CD4-positive, alpha-beta memory T cell (primary cell): ENCODE measurements at regions not wholly inside any gene's neighbourhood (a gene's known extent, or its start where the extent isn't known, plus 50 kb on each side); places are given as distances from the start of the nearest gene placed in this dataset.
A peak's percentile ranks its signal among the peaks of the same experiment; 100 is the strongest.

ENCODE experiments used
- CTCF ChIA-PET: fragments of 350-600 bp; sonication (Branson Sonifier 250); formaldehyde crosslinking; loops from one replicate; lab custom pipeline; 2021; ENCODE audit warnings: inconsistent platforms; ENCODE audit not compliant: partially characterized antibody; lab: Charles Lee
- POLR2A ChIA-PET: fragments of 350-600 bp; sonication (Branson Sonifier 250); formaldehyde crosslinking; loops from one replicate; lab custom pipeline; 2021; ENCODE audit not compliant: partially characterized antibody; lab: Charles Lee
- DNase-seq, 5 donors: peaks; one replicate each; pipeline versions ENCODE4 v3.0.0 to v3.0.0-alpha.2; 2020 to 2022; ENCODE audit warnings: mixed read lengths in 1 of 5
- H3K27ac ChIP-seq: one replicate; pipeline ENCODE4 v1.7.0; 2013; ENCODE audit warnings: low read depth, low read length
- H3K27me3 ChIP-seq: 2 replicates; pipeline ENCODE4 v1.7.0; 2013; ENCODE audit warnings: mild to moderate bottlenecking, low read length, moderate library complexity; ENCODE audit not compliant: insufficient read depth
- H3K36me3 ChIP-seq: 2 replicates; pipeline ENCODE4 v1.7.0; 2013; ENCODE audit warnings: mild to moderate bottlenecking, low read length, moderate library complexity; ENCODE audit not compliant: insufficient read depth
- H3K4me1 ChIP-seq: 2 replicates; pipeline ENCODE4 v1.7.0; 2013; ENCODE audit warnings: mild to moderate bottlenecking, low read length, moderate library complexity; ENCODE audit not compliant: insufficient read depth
- H3K4me3 ChIP-seq, 2 donors: one replicate each; pipeline ENCODE4 v1.7.0; 2013; ENCODE audit warnings: low read length in 2 of 2, mild to moderate bottlenecking in 1 of 2
- H3K9me3 ChIP-seq, 2 donors: one replicate each; pipeline ENCODE4 v1.7.0; 2013; ENCODE audit warnings: low read length in 2 of 2, control low read depth in 1 of 2; ENCODE audit not compliant: control insufficient read depth in 1 of 2
- H3K27ac Mint-ChIP-seq, 7 donors: one replicate each; pipeline ENCODE4 v1.8.0; 2020 to 2021; ENCODE audit warnings: mixed read lengths in 7 of 7, mild to moderate bottlenecking in 6 of 7, inconsistent platforms in 3 of 7, moderate library complexity in 3 of 7
- H3K27me3 Mint-ChIP-seq, 2 donors: one replicate each; pipeline ENCODE4 v1.8.0; 2020 to 2021; ENCODE audit warnings: mixed read lengths in 2 of 2
- H3K36me3 Mint-ChIP-seq, 2 donors: one replicate each; pipeline ENCODE4 v1.8.0; 2020 to 2021; ENCODE audit warnings: mixed read lengths in 2 of 2, inconsistent platforms in 1 of 2, mild to moderate bottlenecking in 1 of 2
- H3K4me1 Mint-ChIP-seq, 4 donors: one replicate each; pipeline ENCODE4 v1.8.0; 2020 to 2021; ENCODE audit warnings: mixed read lengths in 4 of 4, mild to moderate bottlenecking in 1 of 4
- H3K4me3 Mint-ChIP-seq, 8 donors: one replicate each; pipeline ENCODE4 v1.8.0; 2020 to 2021; ENCODE audit warnings: mixed read lengths in 8 of 8, mild to moderate bottlenecking in 7 of 8, moderate library complexity in 6 of 8, inconsistent platforms in 3 of 8
- H3K9me3 Mint-ChIP-seq, 8 donors: one replicate each; pipeline ENCODE4 v1.8.0; 2020 to 2021; ENCODE audit warnings: mixed read lengths in 8 of 8, mild to moderate bottlenecking in 5 of 8, inconsistent platforms in 3 of 8, moderate library complexity in 1 of 8
- intact Hi-C: fragments of 100-400 bp; cut with micrococcal nuclease; formaldehyde crosslinking; loops from one replicate; pipeline ENCODE4 v1.15.1; 2023

DNA sequence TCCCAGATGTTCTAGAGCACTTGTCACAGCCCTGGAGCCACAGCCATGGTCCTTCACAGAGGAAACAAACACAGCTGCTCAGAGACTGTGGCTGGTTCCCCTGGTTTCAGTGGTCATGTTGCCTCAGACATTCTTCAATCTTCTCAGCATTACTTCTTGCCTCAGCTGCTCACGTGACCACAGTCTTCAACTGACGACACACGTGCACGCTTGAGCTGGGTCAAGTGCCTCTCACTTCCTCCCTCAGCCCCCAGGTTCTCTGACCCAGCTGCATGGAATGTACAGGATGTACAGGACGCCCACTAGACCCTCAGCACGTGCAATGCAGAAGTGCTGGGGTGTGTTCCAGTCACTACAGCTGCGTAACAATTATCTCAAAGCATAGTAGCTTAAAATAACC is 159.8 kb upstream of the GGTLC1 start:
- intact Hi-C loops: no loop called here
- no peaks in the 10 kb centered on the region for H3K4me1 ChIP-seq
- ChIA-PET CTCF (interaction anchor here (1.4 kb wide), 1 partner anchor 9 kb away, joined by 5 read pairs; no protein-coding TSS in a partner anchor), POLR2A (no interaction called here)
- H3K27ac Mint-ChIP-seq: peak overlapping the region in 3 of 7 donors; percentile 30 to 62 (median 38)
- peaks cover 0 to 9% (median 0%) of the 10 kb centered on the region in 8 donors for H3K9me3 Mint-ChIP-seq
- H3K36me3 Mint-ChIP-seq: no peaks in the 10 kb centered on the region
- H3K27ac ChIP-seq: no peak overlapping the region
- no peak overlapping the region for H3K4me3 Mint-ChIP-seq
- peaks cover 0 to 11% (median 1%) of the 10 kb centered on the region in 4 donors for H3K4me1 Mint-ChIP-seq
- H3K4me3 ChIP-seq: no peak overlapping the region
- H3K9me3 ChIP-seq: no peaks in the 10 kb centered on the region
- H3K36me3 ChIP-seq: no peaks in the 10 kb centered on the region
- peaks cover 8 to 13% of the 10 kb centered on the region in 2 donors for H3K27me3 Mint-ChIP-seq
- no peak for DNase-seq
- no peaks in the 10 kb centered on the region for H3K27me3 ChIP-seq

DNA sequence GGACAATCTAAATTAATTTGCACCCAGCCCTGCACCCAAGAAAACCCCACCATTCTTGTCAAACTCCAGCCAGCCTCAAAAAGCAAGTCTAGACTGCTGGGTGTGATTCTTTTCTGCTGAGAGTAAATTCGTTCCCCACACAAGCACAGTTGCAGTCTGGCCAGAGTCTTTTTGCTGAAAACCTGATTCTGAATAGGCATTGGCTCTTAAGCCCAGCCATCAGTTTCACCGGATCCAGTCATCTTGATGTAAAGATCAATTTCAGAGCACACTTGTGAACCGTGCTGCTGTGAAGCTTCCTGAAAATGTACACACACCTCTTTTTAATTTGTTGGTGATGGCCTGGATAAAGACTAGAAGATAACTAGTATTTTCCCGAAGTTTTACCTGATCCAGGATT is 159.4 kb upstream of the GGTLC1 start:
- peak overlapping the region in 2 of 7 donors; percentile 22 to 25 for H3K27ac Mint-ChIP-seq
- POLR2A ChIA-PET: no interaction called here

DNA sequence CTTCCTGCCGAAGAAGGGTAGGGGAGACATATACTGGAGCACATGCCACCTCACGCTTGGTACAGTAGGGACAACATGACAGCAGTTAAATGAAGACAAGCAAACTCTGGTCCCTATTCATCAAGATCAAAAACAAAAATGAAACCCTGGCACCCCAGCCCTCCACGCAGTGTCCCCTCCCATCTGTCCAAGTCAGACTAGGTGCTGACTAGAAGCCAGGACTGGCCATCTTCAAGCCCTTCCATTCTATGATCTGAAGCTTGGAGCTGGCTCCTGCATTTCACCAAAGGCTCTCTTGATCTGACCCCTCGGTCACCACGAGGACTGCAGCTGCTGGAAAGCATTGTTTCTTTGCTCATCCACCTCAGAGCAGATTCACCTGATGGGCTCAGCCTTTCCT is 158.9 kb upstream of the GGTLC1 start:
- Mint-ChIP-seq H3K4me1 (peaks cover 0 to 11% (median 1%) of the 10 kb centered on the region in 4 donors), H3K9me3 (peaks cover 0 to 9% (median 0%) of the 10 kb centered on the region in 8 donors), H3K36me3 (no peaks in the 10 kb centered on the region), H3K4me3 (no peak overlapping the region), H3K27ac (no peak overlapping the region), H3K27me3 (peaks cover 10 to 13% of the 10 kb centered on the region in 2 donors)
- Histone ChIP-seq H3K9me3 (no peaks in the 10 kb centered on the region), H3K27me3 (no peaks in the 10 kb centered on the region), H3K4me3 (no peak overlapping the region), H3K27ac (no peak overlapping the region), H3K36me3 (no peaks in the 10 kb centered on the region), H3K4me1 (no peaks in the 10 kb centered on the region)
- POLR2A ChIA-PET: no interaction called here
- no peak for DNase-seq
- CTCF ChIA-PET: no interaction called here
- intact Hi-C loops: no loop called here

More for the DNA sequence above, 159.4 kb upstream of the GGTLC1 start:
- no peak overlapping the region for H3K4me3 Mint-ChIP-seq
- no peaks in the 10 kb centered on the region for H3K4me1 ChIP-seq
- no peak overlapping the region for H3K27ac ChIP-seq
- peaks cover 0 to 9% (median 0%) of the 10 kb centered on the region in 8 donors for H3K9me3 Mint-ChIP-seq
- H3K36me3 ChIP-seq: no peaks in the 10 kb centered on the region
- H3K27me3 ChIP-seq: no peaks in the 10 kb centered on the region
- no peaks in the 10 kb centered on the region for H3K36me3 Mint-ChIP-seq
- no peak overlapping the region for H3K4me3 ChIP-seq
- intact Hi-C loops: no loop called here
- no peak for DNase-seq
- CTCF ChIA-PET: interaction anchor here (1.4 kb wide), 1 partner anchor 10 kb away, joined by 5 read pairs; no protein-coding TSS in a partner anchor
- peaks cover 0 to 11% (median 1%) of the 10 kb centered on the region in 4 donors for H3K4me1 Mint-ChIP-seq
- no peaks in the 10 kb centered on the region for H3K9me3 ChIP-seq
- H3K27me3 Mint-ChIP-seq: peaks cover 10 to 13% of the 10 kb centered on the region in 2 donors

DNA sequence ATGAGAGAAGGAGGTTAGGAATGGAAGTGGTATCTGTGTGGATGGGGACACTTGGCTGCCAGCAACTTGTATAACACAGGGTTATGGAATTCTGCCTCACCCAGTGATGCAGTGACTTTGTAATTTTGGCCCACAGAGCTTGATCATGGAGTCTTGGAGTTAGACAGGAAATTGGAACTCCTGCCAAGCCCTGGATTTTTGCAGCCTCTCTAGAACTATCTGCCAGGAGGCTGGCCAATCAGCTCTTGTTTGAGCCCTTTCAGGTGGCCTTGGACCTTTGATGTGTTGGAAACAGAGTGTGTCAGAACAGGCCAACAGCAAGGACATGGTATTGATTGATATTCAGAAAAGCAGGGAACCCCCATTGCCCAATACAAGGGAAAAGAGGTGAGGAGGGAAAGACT is 157.7 kb upstream of the GGTLC1 start:
- POLR2A ChIA-PET: no interaction called here
- no peaks in the 10 kb centered on the region for H3K27me3 ChIP-seq

DNA sequence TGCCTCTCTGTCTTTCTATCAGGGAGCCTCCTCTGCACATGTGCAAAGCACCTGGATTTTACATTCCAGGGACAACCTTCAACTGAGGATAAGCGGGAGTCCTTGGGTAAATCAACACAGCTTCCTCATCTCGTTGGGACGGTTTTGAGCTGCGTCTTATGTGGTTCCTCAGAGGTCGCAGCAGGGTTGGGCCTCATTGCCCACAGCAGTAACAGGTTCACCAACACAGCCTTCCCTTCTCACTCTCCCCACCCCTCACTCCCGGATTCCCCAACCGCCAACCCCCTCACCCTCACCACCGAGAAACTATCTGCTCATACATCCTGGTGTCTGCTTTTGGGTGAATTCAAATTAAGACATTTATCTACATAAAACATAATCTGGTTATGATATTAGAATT is 155.8 kb upstream of the GGTLC1 start:
- Histone ChIP-seq H3K36me3 (no peaks in the 10 kb centered on the region), H3K27me3 (no peaks in the 10 kb centered on the region), H3K4me3 (no peak overlapping the region), H3K9me3 (no peaks in the 10 kb centered on the region), H3K27ac (no peak overlapping the region), H3K4me1 (no peaks in the 10 kb centered on the region)
- Mint-ChIP-seq H3K4me3 (no peak overlapping the region), H3K9me3 (peaks cover 0 to 9% (median 3%) of the 10 kb centered on the region in 8 donors), H3K27ac (no peak overlapping the region), H3K27me3 (peaks cover 7 to 15% of the 10 kb centered on the region in 2 donors), H3K36me3 (no peaks in the 10 kb centered on the region), H3K4me1 (peaks cover 0 to 11% (median 1%) of the 10 kb centered on the region in 4 donors)
- ChIA-PET CTCF (no interaction called here), POLR2A (no interaction called here)
- intact Hi-C loops: no loop called here
- no peak for DNase-seq

More for the DNA sequence above, 157.7 kb upstream of the GGTLC1 start:
- Mint-ChIP-seq H3K27me3 (peaks cover 10 to 15% of the 10 kb centered on the region in 2 donors), H3K9me3 (peaks cover 0 to 9% (median 2%) of the 10 kb centered on the region in 8 donors), H3K27ac (peak overlapping the region in 1 of 7 donors; percentile 51), H3K36me3 (no peaks in the 10 kb centered on the region), H3K4me1 (peaks cover 0 to 11% (median 1%) of the 10 kb centered on the region in 4 donors), H3K4me3 (no peak overlapping the region)
- CTCF ChIA-PET: no interaction called here
- intact Hi-C loops: no loop called here
- Histone ChIP-seq H3K4me1 (no peaks in the 10 kb centered on the region), H3K36me3 (no peaks in the 10 kb centered on the region), H3K9me3 (no peaks in the 10 kb centered on the region), H3K27ac (no peak overlapping the region), H3K4me3 (no peak overlapping the region)
- no peak for DNase-seq

DNA sequence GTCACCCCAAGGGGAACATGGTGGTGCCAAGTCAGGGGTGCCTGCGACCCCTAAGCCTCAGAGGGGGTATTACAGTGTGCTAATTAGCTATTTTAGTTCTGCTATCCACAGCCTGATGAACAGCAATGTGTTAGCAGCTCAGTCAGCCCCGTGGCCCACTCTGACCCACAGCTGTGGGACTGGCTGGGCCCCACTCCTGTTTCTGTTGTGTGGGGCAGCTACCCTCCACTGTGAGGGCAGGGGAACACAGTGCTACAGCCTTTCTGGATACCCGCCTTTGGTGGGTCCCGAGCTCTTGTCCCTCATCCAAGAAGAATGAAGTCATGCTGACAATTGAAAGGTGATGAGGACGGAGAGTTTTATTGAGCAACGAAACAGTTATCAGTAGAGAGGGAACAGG is 152.5 kb upstream of the GGTLC1 start:
- Mint-ChIP-seq H3K27me3 (peaks cover 2 to 5% of the 10 kb centered on the region in 2 donors), H3K4me3 (no peak overlapping the region), H3K9me3 (peaks cover 0 to 5% (median under 1%) of the 10 kb centered on the region in 8 donors), H3K36me3 (no peaks in the 10 kb centered on the region), H3K27ac (no peak overlapping the region), H3K4me1 (peaks cover 0 to 4% (median 0%) of the 10 kb centered on the region in 4 donors)
- Histone ChIP-seq H3K9me3 (no peaks in the 10 kb centered on the region), H3K36me3 (no peaks in the 10 kb centered on the region), H3K4me3 (no peak overlapping the region), H3K27me3 (no peaks in the 10 kb centered on the region), H3K4me1 (no peaks in the 10 kb centered on the region), H3K27ac (no peak overlapping the region)
- POLR2A ChIA-PET: no interaction called here
- CTCF ChIA-PET: no interaction called here
- intact Hi-C loops: no loop called here
- no peak for DNase-seq

DNA sequence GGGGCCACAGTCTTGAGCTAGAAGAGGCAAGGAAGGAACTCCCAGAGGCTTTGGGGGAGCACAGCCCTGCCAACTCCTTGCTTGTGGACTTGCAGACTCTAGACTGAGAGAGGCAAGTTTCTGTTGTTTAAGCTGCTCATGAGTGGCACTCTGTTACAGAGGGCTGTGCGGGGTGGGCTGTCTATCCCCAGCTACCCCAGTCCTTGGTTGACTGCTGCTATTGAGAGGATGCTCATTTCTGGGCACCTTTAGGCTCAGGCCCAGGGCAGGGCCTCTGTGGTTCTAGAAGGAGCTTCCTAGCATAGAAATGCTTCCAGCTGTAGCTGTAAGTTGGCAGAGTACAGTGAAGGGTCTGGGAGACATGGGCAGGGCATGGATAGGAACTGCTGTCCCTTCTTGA is 151.3 kb upstream of the GGTLC1 start:
- H3K4me1 Mint-ChIP-seq: no peaks in the 10 kb centered on the region
- H3K27ac Mint-ChIP-seq: no peak overlapping the region
- no peak overlapping the region for H3K27ac ChIP-seq
- POLR2A ChIA-PET: interaction anchor here (0.6 kb wide), 1 partner anchor 42 kb away, joined by 3 read pairs; no protein-coding TSS in a partner anchor
- CTCF ChIA-PET: no interaction called here
- no peaks in the 10 kb centered on the region for H3K4me1 ChIP-seq
- H3K36me3 ChIP-seq: no peaks in the 10 kb centered on the region
- H3K27me3 ChIP-seq: no peaks in the 10 kb centered on the region
- H3K27me3 Mint-ChIP-seq: peaks cover 2% of the 10 kb centered on the region in 2 donors
- no peak for DNase-seq
- intact Hi-C loops: no loop called here
- no peak overlapping the region for H3K4me3 ChIP-seq
- no peaks in the 10 kb centered on the region for H3K9me3 ChIP-seq
- H3K36me3 Mint-ChIP-seq: no peaks in the 10 kb centered on the region
- H3K9me3 Mint-ChIP-seq: peaks cover 0 to 5% (median under 1%) of the 10 kb centered on the region in 8 donors
- H3K4me3 Mint-ChIP-seq: no peak overlapping the region
